Upper lobe of left lung (tissue), 4 donors: ENCODE measurements at regions not wholly inside any gene's neighbourhood (a gene's known extent, or its start where the extent isn't known, plus 50 kb on each side); places are given as distances from the start of the nearest gene placed in this dataset.

Source experiments
- CTCF ChIP-seq, 6 experiments: fragments of 450-650 bp in 4 of 6; fragments of 200-600 bp in 2 of 6; sonication (generic) in 2 of 6; IDR thresholded peaks; one replicate each; pipeline ENCODE4 v1.5.1; 2016 to 2019; ENCODE audit warnings: antibody characterized with exemption in 6 of 6
- EP300 ChIP-seq, 4 donors: sonication (generic); formaldehyde crosslinking; IDR thresholded peaks; one replicate each; pipeline ENCODE4 v1.5.1; 2017; ENCODE audit warnings: antibody characterized with exemption in 4 of 4, control low read depth in 2 of 4
- POLR2A ChIP-seq, 4 donors: fragments of 450-650 bp; IDR thresholded peaks; one replicate each; pipeline ENCODE4 v1.5.1; 2016 to 2017; ENCODE audit warnings: antibody characterized with exemption in 4 of 4, mild to moderate bottlenecking in 2 of 4
- POLR2AphosphoS5 ChIP-seq, 2 donors: sonication (generic); formaldehyde crosslinking; IDR thresholded peaks; one replicate each; pipeline ENCODE4 v1.5.1; 2017; ENCODE audit warnings: antibody characterized with exemption in 2 of 2

- no peak for TF ChIP-seq POLR2A (IDR thresholded peaks at IDR 0.05)
- TF ChIP-seq CTCF (IDR thresholded peaks at IDR 0.05) = no peak
- TF ChIP-seq EP300 (IDR thresholded peaks at IDR 0.05) = no peak
- no peak for TF ChIP-seq POLR2AphosphoS5 (IDR thresholded peaks at IDR 0.05)
Observed at GRCh38 chr16:85239871-85240270, 127.6 kb upstream of the CIBAR2 start.
